ENCODE measurements at regions not wholly inside any gene's neighbourhood (a gene's known extent, or its start where the extent isn't known, plus 50 kb on each side); places are given as distances from the start of the nearest gene placed in this dataset.

DNA sequence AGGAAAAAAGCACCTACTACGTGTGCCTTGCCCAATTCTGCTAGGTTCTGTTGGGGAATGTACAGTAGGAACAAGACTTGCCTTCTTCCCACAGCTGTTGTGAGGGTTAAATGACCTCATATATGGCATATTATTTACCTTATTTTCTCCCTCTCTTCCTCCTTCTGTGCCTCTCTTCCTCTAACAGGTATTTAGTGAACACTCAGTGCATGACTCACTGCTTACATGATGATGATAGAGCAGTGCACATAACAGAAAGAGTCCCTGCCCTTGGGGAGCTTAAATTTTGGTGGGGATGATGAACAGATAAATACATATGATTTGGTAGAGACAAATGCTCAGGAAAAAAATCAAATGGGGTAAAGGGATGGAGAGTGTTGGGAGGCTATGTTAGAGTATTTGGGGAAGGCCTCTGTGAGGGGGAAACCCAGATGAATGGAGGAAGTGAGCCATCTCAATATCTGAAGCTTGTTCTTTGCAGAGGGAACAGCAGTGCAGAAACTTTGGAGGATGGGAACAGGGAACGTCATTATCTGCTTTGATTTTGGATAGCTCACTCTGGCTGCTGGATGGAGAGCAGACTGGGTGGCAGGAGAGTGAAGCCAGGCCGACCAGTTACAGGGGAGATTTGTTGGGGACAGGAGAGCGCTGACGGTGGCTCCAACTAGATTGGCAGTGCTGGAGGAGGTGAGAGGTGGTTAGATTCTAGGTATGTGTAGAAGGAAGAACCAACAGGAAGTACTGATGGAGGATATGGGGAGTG lies 95.5 kb upstream of the TENM4 start:
- H3K4me1 ChIP-seq, result no peaks in the 10 kb centered on the region
- intact Hi-C loops (cut with DNase I), result no loop called here
- H3K9me3 ChIP-seq, result no peaks in the 10 kb centered on the region
- H3K4me3 ChIP-seq, result no peak overlapping the region
- DNase-seq (no peak), ATAC-seq (no peak)
- no peak for TF ChIP-seq CTCF (IDR thresholded peaks at IDR 0.05)
- no peak overlapping the region for H3K27ac ChIP-seq
- no peaks in the 10 kb centered on the region for H3K36me3 ChIP-seq
- no peaks in the 10 kb centered on the region for H3K27me3 ChIP-seq (ENCODE audit: low read depth)

DNA sequence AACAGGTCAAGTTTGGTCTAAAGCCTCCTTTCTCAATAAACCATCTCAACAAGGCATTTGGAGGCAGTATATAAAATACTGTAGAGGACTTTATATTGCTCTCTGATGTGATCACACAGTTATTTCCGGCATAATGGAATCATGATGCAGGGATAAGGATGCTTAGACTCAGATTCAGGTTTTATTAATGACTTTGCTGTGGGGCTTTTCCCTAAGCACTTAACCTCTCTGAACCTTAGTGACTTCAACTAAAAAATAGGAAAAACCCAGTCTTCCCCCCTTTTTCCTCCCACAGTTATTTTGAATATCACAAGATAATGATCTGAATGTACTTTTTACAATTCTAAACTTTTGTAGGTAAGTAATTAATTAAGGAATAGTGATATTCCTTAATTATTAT lies 94.8 kb upstream of the TENM4 start:
- H3K9me3 ChIP-seq, result no peaks in the 10 kb centered on the region
- no peaks in the 10 kb centered on the region for H3K27me3 ChIP-seq (ENCODE audit: low read depth)
- no peak overlapping the region for H3K27ac ChIP-seq
- no peaks in the 10 kb centered on the region for H3K36me3 ChIP-seq
- intact Hi-C loops (cut with DNase I), result no loop called here
- no peaks in the 10 kb centered on the region for H3K4me1 ChIP-seq
- no peak for TF ChIP-seq CTCF (IDR thresholded peaks at IDR 0.05)
- DNase-seq (no peak), ATAC-seq (no peak)
- no peak overlapping the region for H3K4me3 ChIP-seq

GRCh38 chr11:79525257-79525656 lies 84.4 kb upstream of the TENM4 start:
- TF ChIP-seq CTCF (IDR thresholded peaks at IDR 0.05), result no peak
- ATAC-seq (no peak), DNase-seq (no peak)
- Histone ChIP-seq H3K27me3 (ENCODE audit: low read depth) (no peaks in the 10 kb centered on the region), H3K36me3 (no peaks in the 10 kb centered on the region), H3K4me1 (no peaks in the 10 kb centered on the region), H3K27ac (no peak overlapping the region), H3K9me3 (no peaks in the 10 kb centered on the region), H3K4me3 (no peak overlapping the region)
- intact Hi-C loops (cut with DNase I), result no loop called here

- H3K27me3 ChIP-seq (ENCODE audit: low read depth), result no peaks in the 10 kb centered on the region
- no peak overlapping the region for H3K4me3 ChIP-seq
- intact Hi-C loops (cut with DNase I), result no loop called here
- ATAC-seq, result no peak
- no peaks in the 10 kb centered on the region for H3K36me3 ChIP-seq
- DNase-seq, result no peak
- no peak for TF ChIP-seq CTCF (IDR thresholded peaks at IDR 0.05)
- no peaks in the 10 kb centered on the region for H3K4me1 ChIP-seq
- no peaks in the 10 kb centered on the region for H3K9me3 ChIP-seq
- H3K27ac ChIP-seq, result no peak overlapping the region
Observed at GRCh38 chr11:79522626-79523025, 81.8 kb upstream of the TENM4 start.

GRCh38 chr11:79520086-79520485 lies 79.3 kb upstream of the TENM4 start:
- no peaks in the 10 kb centered on the region for H3K4me1 ChIP-seq
- H3K36me3 ChIP-seq, result no peaks in the 10 kb centered on the region
- no peak overlapping the region for H3K27ac ChIP-seq
- no peak for TF ChIP-seq CTCF (IDR thresholded peaks at IDR 0.05)
- intact Hi-C loops (cut with DNase I), result no loop called here
- no peak overlapping the region for H3K4me3 ChIP-seq
- H3K27me3 ChIP-seq (ENCODE audit: low read depth), result no peaks in the 10 kb centered on the region
- no peak for ATAC-seq
- no peaks in the 10 kb centered on the region for H3K9me3 ChIP-seq
- DNase-seq, result no peak

Data from lower lobe of right lung (tissue), 2 donors.